OCI-LY7 (cell line): ENCODE measurements at regions not wholly inside any gene's neighbourhood (a gene's known extent, or its start where the extent isn't known, plus 50 kb on each side); places are given as distances from the start of the nearest gene placed in this dataset.

Experiments
- EZH2phosphoT487 ChIP-seq: fragments of 200-600 bp; sonication (generic); IDR thresholded peaks from 2 replicates; pipeline ENCODE4 v1.6.1; 2018; ENCODE audit warnings: low read depth, borderline replicate concordance, mild to moderate bottlenecking, mixed run types, antibody characterized with exemption, low read length, moderate library complexity, mixed read lengths
- TF ChIP-seq, protein P1 (sequence below): fragments of 200-600 bp; sonication (generic); conservative IDR thresholded peaks from 2 replicates; pipeline ENCODE4 v1.5.1; 2014; ENCODE audit warnings: mild to moderate bottlenecking, antibody characterized with exemption, low read length, moderate library complexity, mixed read lengths

DNA sequence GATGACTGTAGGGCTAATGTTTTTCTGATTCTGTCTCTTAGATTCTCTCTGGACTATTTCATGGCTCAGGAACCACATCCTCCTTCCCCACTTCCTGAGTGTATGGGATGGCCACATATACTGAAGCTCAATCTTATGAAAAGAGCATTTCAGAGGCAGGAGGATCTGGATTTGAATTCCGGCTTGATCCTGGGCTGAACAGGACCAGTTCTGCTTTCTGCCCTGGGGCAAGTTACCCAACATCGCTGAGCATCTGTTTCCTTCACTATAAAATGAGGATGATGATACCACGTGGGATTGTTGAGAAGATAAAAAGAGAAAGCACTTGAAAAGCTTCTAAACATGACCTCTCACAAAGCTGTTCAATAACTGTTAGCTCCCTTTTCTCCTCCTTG, 168.4 kb upstream of the TNFAIP3 start:
- TF ChIP-seq, protein P1, sequence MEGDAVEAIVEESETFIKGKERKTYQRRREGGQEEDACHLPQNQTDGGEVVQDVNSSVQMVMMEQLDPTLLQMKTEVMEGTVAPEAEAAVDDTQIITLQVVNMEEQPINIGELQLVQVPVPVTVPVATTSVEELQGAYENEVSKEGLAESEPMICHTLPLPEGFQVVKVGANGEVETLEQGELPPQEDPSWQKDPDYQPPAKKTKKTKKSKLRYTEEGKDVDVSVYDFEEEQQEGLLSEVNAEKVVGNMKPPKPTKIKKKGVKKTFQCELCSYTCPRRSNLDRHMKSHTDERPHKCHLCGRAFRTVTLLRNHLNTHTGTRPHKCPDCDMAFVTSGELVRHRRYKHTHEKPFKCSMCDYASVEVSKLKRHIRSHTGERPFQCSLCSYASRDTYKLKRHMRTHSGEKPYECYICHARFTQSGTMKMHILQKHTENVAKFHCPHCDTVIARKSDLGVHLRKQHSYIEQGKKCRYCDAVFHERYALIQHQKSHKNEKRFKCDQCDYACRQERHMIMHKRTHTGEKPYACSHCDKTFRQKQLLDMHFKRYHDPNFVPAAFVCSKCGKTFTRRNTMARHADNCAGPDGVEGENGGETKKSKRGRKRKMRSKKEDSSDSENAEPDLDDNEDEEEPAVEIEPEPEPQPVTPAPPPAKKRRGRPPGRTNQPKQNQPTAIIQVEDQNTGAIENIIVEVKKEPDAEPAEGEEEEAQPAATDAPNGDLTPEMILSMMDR: no peak
- TF ChIP-seq EZH2phosphoT487: no peak
